H9 (cell line): ENCODE measurements at regions not wholly inside any gene's neighbourhood (a gene's known extent, or its start where the extent isn't known, plus 50 kb on each side); places are given as distances from the start of the nearest gene placed in this dataset.

Source experiments
- DNase-seq: peaks from one replicate; pipeline ENCODE4 v3.0.0-alpha.2; 2017
- H2AFZ ChIP-seq: one replicate; pipeline ENCODE4 v1.6.1; 2013; ENCODE audit warnings: mild to moderate bottlenecking, low read length, control low read depth, moderate library complexity
- H2AK5ac ChIP-seq: 2 replicates; pipeline ENCODE4 v1.6.1; 2013; ENCODE audit warnings: low read length, control low read depth, mixed read lengths; ENCODE audit not compliant: insufficient read length
- H2BK120ac ChIP-seq: one replicate; pipeline ENCODE4 v1.6.1; 2013; ENCODE audit warnings: low read depth, mild to moderate bottlenecking, low read length, control low read depth, inconsistent platforms; ENCODE audit not compliant: poor library complexity, severe bottlenecking
- H2BK12ac ChIP-seq: 2 replicates; pipeline ENCODE4 v1.6.1; 2013; ENCODE audit warnings: low read length, control low read depth, mixed read lengths, low read depth; ENCODE audit not compliant: insufficient read length
- H2BK15ac ChIP-seq: 2 replicates; pipeline ENCODE4 v1.6.1; 2013; ENCODE audit warnings: low read depth, low read length, control low read depth
- H2BK20ac ChIP-seq: one replicate; pipeline ENCODE4 v1.6.1; 2013; ENCODE audit warnings: low read depth, mild to moderate bottlenecking, low read length, control low read depth, inconsistent platforms; ENCODE audit not compliant: poor library complexity, severe bottlenecking
- H2BK5ac ChIP-seq: 2 replicates; pipeline ENCODE4 v1.6.1; 2013; ENCODE audit warnings: low read length, control low read depth, mixed read lengths; ENCODE audit not compliant: insufficient read length
- H3K14ac ChIP-seq: 2 replicates; pipeline ENCODE4 v1.6.1; 2013; ENCODE audit warnings: low read length, control low read depth; ENCODE audit not compliant: insufficient read depth
- H3K18ac ChIP-seq: 2 replicates; pipeline ENCODE4 v1.6.1; 2013; ENCODE audit warnings: low read depth, mild to moderate bottlenecking, mixed read lengths, low read length, control low read depth; ENCODE audit not compliant: insufficient read length
- H3K23ac ChIP-seq: 2 replicates; pipeline ENCODE4 v1.6.1; 2013; ENCODE audit warnings: low read length, control low read depth, mixed read lengths, low read depth; ENCODE audit not compliant: insufficient read length
- H3K23me2 ChIP-seq: 2 replicates; pipeline ENCODE4 v1.6.1; 2013; ENCODE audit warnings: low read depth, mild to moderate bottlenecking, mixed read lengths, low read length, control low read depth; ENCODE audit not compliant: insufficient read length, poor library complexity, severe bottlenecking
- H3K27ac ChIP-seq: 2 replicates; pipeline ENCODE4 v1.5.1; 2013; ENCODE audit warnings: low read length, control low read depth, mixed read lengths, low read depth; ENCODE audit not compliant: insufficient read length
- H3K27me3 ChIP-seq: 2 replicates; pipeline ENCODE4 v1.6.1; 2013; ENCODE audit warnings: low read length, control low read depth, inconsistent platforms; ENCODE audit not compliant: insufficient read depth
- H3K4ac ChIP-seq: 2 replicates; pipeline ENCODE4 v1.6.1; 2013; ENCODE audit warnings: low read depth, mild to moderate bottlenecking, control low read depth, inconsistent platforms, low read length, moderate library complexity
- H3K4me1 ChIP-seq: 2 replicates; pipeline ENCODE4 v1.6.1; 2013; ENCODE audit warnings: low read length, control low read depth, inconsistent platforms; ENCODE audit not compliant: insufficient read depth
- H3K4me2 ChIP-seq: 2 replicates; pipeline ENCODE4 v1.6.1; 2013; ENCODE audit warnings: low read length, control low read depth, mixed read lengths; ENCODE audit not compliant: insufficient read length, insufficient read depth
- H3K56ac ChIP-seq: 2 replicates; pipeline ENCODE4 v1.6.1; 2013; ENCODE audit warnings: low read depth, mild to moderate bottlenecking, mixed read lengths, low read length, control low read depth; ENCODE audit not compliant: insufficient read length
- H3K79me1 ChIP-seq: 2 replicates; pipeline ENCODE4 v1.6.1; 2013; ENCODE audit warnings: low read depth, mild to moderate bottlenecking, moderate library complexity, low read length, control low read depth, inconsistent platforms; ENCODE audit not compliant: insufficient read depth, poor library complexity, severe bottlenecking
- H3K79me2 ChIP-seq: 2 replicates; pipeline ENCODE4 v1.6.1; 2013; ENCODE audit warnings: low read length, control low read depth, inconsistent platforms; ENCODE audit not compliant: insufficient read depth
- H3K9ac ChIP-seq: 2 replicates; pipeline ENCODE4 v1.6.1; 2013; ENCODE audit warnings: low read length, control low read depth, mixed read lengths; ENCODE audit not compliant: insufficient read length; ENCODE audit errors: extremely low read depth
- H3K9me3 ChIP-seq: one replicate; pipeline ENCODE4 v1.6.1; 2013; ENCODE audit warnings: low read depth, low read length, inconsistent platforms; ENCODE audit not compliant: control insufficient read depth
- H3T11ph ChIP-seq: one replicate; pipeline ENCODE4 v1.6.1; 2013; ENCODE audit warnings: mild to moderate bottlenecking, low read length, control low read depth, inconsistent platforms
- H4K20me1 ChIP-seq: one replicate; pipeline ENCODE4 v1.6.1; 2013; ENCODE audit not compliant: control insufficient read depth, insufficient read length, insufficient read depth
- H4K5ac ChIP-seq: 2 replicates; pipeline ENCODE4 v1.6.1; 2013; ENCODE audit warnings: low read depth, mild to moderate bottlenecking, mixed read lengths, low read length, control low read depth; ENCODE audit not compliant: insufficient read length
- H4K8ac ChIP-seq: replicated peaks from 2 replicates; pipeline ENCODE4 v1.6.1; 2013; ENCODE audit warnings: low read length, control low read depth, mixed read lengths, low read depth; ENCODE audit not compliant: insufficient read length
- H4K91ac ChIP-seq: 2 replicates; pipeline ENCODE4 v1.6.1; 2013; ENCODE audit warnings: low read depth, mild to moderate bottlenecking, moderate library complexity, mixed read lengths, low read length, control low read depth; ENCODE audit not compliant: insufficient read length
- H3K27ac Mint-ChIP-seq, 3 experiments: 2 replicates in 2 of 3; 3 replicates in 1 of 3; pipeline ENCODE4 v1.8.0; 2020 to 2021; ENCODE audit warnings: mixed read lengths in 3 of 3, mild to moderate bottlenecking in 1 of 3, moderate library complexity in 1 of 3
- H3K27me3 Mint-ChIP-seq: 2 replicates; pipeline ENCODE4 v1.8.0; 2021; ENCODE audit warnings: low read depth, mild to moderate bottlenecking, moderate library complexity, mixed read lengths
- H3K36me3 Mint-ChIP-seq, 3 experiments: 2 replicates in 2 of 3; 3 replicates in 1 of 3; pipeline ENCODE4 v1.8.0; 2020 to 2021; ENCODE audit warnings: low read depth in 3 of 3, mixed read lengths in 3 of 3; ENCODE audit not compliant: insufficient read depth in 1 of 3
- H3K4me1 Mint-ChIP-seq, 2 experiments: 2 replicates each; pipeline ENCODE4 v1.8.0; 2020; ENCODE audit warnings: mixed read lengths in 2 of 2
- H3K4me3 Mint-ChIP-seq, 2 experiments: 2 replicates in 1 of 2; 3 replicates in 1 of 2; pipeline ENCODE4 v1.8.0; 2020 to 2021; ENCODE audit warnings: mild to moderate bottlenecking in 2 of 2, mixed read lengths in 2 of 2, moderate library complexity in 1 of 2
- H3K9me3 Mint-ChIP-seq, 2 experiments: 2 replicates in 1 of 2; 3 replicates in 1 of 2; pipeline ENCODE4 v1.8.0; 2020; ENCODE audit warnings: mild to moderate bottlenecking in 2 of 2, mixed read lengths in 2 of 2, moderate library complexity in 1 of 2
- CTCF ChIP-seq: fragments of 200-600 bp; sonication (generic); conservative IDR thresholded peaks from 3 replicates; pipeline ENCODE4 v1.8.0; 2021; ENCODE audit warnings: antibody characterized with exemption, mild to moderate bottlenecking
- whole genome bisulfite sequencing: extraction: QIAGEN DNeasy Blood & Tissue Kit; methylation state at CpG from one replicate; pipeline ENCODE4 v1.1.7; 2013; ENCODE audit warnings: missing lambda C conversion rate, low lambda C conversion rate, mixed read lengths; ENCODE audit not compliant: insufficient read length; ENCODE audit errors: extremely low coverage; 5-methylcytosine and 5-hydroxymethylcytosine counted together

DNA sequence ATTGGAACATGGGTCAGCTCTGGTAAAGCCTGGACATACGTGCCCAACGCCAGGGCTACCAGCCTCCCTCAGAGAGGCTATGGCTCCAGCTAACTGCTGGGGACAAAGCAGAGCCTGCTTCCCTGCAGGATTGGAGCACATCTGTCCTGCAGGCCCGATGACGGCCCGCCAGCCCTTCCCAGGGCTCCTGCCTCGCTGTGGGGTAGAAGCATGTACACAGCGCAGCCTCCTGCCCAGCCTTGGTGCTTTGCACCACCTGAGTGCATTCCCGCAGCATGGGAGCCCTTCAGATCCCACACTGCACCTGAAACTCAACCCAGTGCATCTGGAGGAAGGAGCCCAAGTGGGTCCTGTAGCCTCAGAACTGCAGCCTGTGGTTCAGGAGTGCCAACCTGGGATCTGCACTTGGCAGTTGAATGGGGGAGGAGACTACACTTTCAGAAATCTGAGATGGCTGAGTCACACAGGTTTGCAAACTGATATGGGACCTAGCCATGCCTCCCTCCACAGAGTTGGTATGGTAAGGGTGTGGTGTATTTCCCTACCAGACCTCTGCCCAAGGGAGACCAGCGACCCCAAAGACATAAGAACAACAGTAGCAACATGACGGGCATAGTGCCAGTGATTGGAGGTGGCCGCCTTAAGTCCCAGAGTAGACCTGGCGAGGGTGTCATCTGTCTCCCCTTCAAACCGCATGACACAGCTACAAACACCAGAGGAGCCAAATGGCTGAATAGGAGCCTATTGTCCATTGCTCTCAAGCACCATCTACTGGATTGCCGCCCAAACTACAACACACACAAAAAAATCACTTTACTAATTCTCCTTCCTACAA, 273.9 kb upstream of the MIS18BP1 start:
- H3K14ac ChIP-seq, result 0 out of 2 replicates have a peak overlapping the region, but pooled peaks have one; percentile 51
- no peaks in the 10 kb centered on the region for H3K23me2 ChIP-seq
- no peak overlapping the region for H2BK5ac ChIP-seq
- no CpG with 5 or more reads among the region's 14 CpGs for WGBS
- no peak overlapping the region for H3K4me3 Mint-ChIP-seq
- H3K9ac ChIP-seq, result no peak overlapping the region
- no peak overlapping the region for H3K4ac ChIP-seq
- no peaks in the 10 kb centered on the region for H3K27me3 ChIP-seq
- no peak overlapping the region for H2AK5ac ChIP-seq
- peak overlapping the region; percentile 90 for H2AFZ ChIP-seq
- no peaks in the 10 kb centered on the region for H3K79me2 ChIP-seq
- no peaks in the 10 kb centered on the region for H4K20me1 ChIP-seq
- H2BK15ac ChIP-seq, result no peak overlapping the region
- no peaks in the 10 kb centered on the region; a peak in 3 of 7 replicates for H3K36me3 Mint-ChIP-seq
- H3K56ac ChIP-seq, result no peak overlapping the region
- H3K4me2 ChIP-seq, result no peak overlapping the region
- no peak overlapping the region for H3K23ac ChIP-seq
- no peak overlapping the region for H4K91ac ChIP-seq
- no peak overlapping the region for H2BK20ac ChIP-seq
- peaks cover 1% of the 10 kb centered on the region; the same call in 1 of the 2 replicates for H3K27me3 Mint-ChIP-seq
- H3K4me1 ChIP-seq, result no peaks in the 10 kb centered on the region
- H3K79me1 ChIP-seq, result no peaks in the 10 kb centered on the region
- H2BK120ac ChIP-seq, result no peak overlapping the region
- H3K9me3 Mint-ChIP-seq, result peaks cover 5 to 9% of the 10 kb centered on the region in 2 experiments; a peak in 4 of 5 replicates
- peaks cover 7% of the 10 kb centered on the region in 2 experiments for H3K4me1 Mint-ChIP-seq
- H3K18ac ChIP-seq, result peak overlapping the region; percentile 28
- no peaks in the 10 kb centered on the region for H3K9me3 ChIP-seq
- DNase-seq, result peak; percentile 75
- peak; percentile 82 for TF ChIP-seq CTCF
- H4K8ac ChIP-seq, result no peak overlapping the region
- H4K5ac ChIP-seq, result no peak overlapping the region
- no peak overlapping the region for H3T11ph ChIP-seq
- no peak overlapping the region for H2BK12ac ChIP-seq
- H3K27ac Mint-ChIP-seq, result peak overlapping the region in 1 of 3 experiments; percentile 35; a peak in 1 of 7 replicates
- no peak overlapping the region for H3K27ac ChIP-seq
